ENCODE measurements at regions not wholly inside any gene's neighbourhood (a gene's known extent, or its start where the extent isn't known, plus 50 kb on each side); places are given as distances from the start of the nearest gene placed in this dataset.

- DNase-seq = no peak
Observed at GRCh38 chr21:38156200-38156599, 100.6 kb upstream of the KCNJ15 start.

DNA sequence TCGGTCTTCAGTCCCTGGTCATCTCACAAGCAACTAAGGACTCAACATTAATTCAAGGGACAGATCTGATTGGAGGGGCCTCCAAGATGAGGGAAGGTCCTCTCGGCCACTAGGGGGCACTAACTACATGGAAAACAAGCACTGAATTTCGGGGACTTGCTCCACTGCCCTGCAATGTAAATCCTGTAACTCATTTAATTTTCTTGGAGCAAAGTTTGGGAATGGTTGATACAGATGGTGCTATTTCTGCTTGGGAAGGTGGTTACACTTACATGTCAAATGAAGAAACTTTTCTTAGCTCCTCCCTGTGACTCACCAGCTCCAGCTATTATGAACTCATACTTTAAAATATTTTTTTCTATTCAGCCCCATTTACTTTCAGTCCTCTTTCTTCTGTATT, 97.4 kb upstream of the KCNJ15 start:
- DNase-seq = peak in 1 of 2 experiments; percentile 40

- DNase-seq = no peak
Observed at GRCh38 chr21:38165466-38166172, 91.2 kb upstream of the KCNJ15 start.

DNA sequence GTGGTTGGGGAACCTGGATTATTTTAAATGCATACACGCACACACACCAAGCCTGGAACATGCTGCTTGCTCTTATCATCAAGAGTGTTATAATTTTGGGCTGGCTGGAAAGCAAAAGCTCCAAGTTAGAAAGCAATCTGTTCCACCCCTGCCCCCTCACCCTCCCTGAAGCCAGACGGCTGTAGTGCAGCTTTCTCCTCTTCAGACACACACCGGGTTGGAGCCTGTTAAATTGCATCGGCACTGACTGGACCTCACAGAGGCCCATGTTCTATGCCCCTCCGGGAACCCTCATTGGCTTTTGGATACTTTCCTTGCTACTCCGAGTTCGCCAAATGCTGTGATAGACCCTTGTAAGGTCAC, 90.6 kb upstream of the KCNJ15 start:
- DNase-seq = no peak

DNA sequence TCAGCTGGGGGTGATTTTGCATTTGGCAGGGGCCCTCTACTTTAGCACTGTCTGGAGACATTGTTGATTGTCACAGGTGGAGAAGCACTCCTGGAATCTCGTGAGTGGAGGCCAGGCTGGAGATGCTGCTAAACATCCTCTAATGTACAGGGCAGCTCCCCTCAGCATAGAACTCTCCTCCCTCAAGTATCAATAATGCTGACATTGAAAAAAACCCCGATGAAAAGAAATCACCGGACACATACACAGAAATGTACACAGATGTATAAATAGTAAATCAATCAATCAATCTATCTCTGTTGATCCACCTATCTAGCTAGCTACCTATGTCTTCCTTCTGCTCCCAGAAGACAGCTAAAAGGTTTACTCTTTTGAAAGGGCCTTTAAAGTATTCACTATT, 89.4 kb upstream of the KCNJ15 start:
- DNase-seq = no peak

- DNase-seq = no peak
Observed at GRCh38 chr21:38170283-38170682, 86.5 kb upstream of the KCNJ15 start.

- DNase-seq = no peak
Observed at GRCh38 chr21:38170704-38171682, 85.8 kb upstream of the KCNJ15 start.

DNA sequence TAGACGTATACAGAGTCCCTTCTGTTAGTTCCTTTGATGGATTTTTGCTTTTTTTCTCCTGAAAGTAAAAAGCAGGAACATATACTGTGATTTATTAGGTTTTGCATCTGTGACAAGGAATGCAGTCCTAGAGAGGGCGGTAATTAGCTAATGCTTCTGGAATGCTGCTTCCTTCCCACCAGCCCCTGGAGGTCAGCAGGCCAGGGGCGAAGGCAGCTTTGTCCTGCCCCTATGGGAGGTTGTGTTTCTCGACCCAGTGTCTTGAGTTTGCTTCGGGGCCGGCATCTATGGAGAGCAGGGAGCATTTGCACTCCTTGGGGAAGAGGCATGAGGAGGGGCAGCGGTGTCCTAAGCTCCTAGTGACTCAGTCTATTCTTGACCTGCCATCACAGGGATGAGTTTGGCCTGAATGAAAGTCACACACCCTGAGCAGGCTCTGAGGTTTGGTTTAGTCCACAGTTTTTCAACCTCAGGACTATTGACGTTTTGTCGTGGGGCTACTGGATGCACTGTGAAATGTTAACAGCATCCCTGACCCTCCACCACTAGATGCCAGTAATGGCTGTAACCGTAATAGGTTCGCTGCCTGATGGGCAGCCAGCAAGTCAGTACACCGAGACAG, 85.0 kb upstream of the KCNJ15 start:
- DNase-seq = peak in 1 of 2 experiments; percentile 4

GRCh38 chr21:38173276-38174035, 83.3 kb upstream of the KCNJ15 start:
- no peak for DNase-seq

- no peak for DNase-seq
Observed at GRCh38 chr21:38175306-38175705, 81.5 kb upstream of the KCNJ15 start.

GRCh38 chr21:38177919-38178652, 78.7 kb upstream of the KCNJ15 start:
- DNase-seq = no peak

- DNase-seq = no peak
Observed at GRCh38 chr21:38178653-38179470, 77.9 kb upstream of the KCNJ15 start.

GRCh38 chr21:38179511-38179910, 77.3 kb upstream of the KCNJ15 start:
- DNase-seq = no peak

DNA sequence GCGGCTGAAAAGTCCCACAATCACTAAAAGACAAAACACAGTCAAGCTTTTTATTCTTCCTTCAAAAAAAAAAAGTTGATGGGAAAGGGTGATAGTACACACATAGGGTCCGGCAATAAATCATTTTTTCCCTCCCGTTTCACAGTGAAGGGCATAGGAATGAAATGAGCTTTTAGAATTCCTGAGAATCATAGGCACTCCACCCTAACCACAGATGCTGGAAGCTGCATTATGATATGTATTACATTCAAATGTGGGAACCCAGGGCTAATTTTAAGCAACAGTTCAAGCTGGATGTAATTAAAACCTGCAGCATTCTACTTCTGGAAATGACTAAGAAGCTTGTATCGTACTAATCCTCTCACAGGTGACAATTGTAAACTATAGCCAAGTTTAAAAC, 75.7 kb upstream of the KCNJ15 start:
- no peak for DNase-seq

DNA sequence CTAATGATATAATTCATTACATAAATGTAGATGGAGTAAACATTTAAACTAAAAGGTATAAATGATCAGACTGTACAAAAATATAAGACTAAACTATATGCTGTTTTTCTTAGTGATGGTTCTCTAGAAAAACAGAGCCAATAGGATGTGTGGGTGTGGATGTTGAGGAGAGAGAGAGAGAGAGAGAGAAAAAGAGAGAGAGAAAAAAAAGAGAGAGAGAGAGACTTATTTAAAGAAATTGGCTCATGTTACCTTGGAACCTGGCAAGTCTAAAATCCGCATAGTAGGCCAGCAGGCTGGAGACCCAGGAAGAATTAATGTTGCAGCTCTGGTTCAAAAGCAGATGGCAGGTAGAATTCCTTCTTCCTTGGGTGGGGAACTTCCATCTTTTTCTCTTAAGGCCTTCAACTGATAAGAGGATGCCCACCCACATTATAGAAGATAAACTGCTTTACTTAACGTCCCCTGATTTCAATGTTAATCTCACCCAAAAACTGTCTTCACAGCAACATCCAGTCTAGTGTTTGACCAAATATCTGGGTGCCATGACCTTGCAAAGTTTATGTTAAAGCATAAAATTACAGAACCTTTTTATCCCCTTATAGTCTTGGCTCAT, 74.3 kb upstream of the KCNJ15 start:
- no peak for DNase-seq

GRCh38 chr21:38183961-38184360, 72.8 kb upstream of the KCNJ15 start:
- DNase-seq = no peak

DNA sequence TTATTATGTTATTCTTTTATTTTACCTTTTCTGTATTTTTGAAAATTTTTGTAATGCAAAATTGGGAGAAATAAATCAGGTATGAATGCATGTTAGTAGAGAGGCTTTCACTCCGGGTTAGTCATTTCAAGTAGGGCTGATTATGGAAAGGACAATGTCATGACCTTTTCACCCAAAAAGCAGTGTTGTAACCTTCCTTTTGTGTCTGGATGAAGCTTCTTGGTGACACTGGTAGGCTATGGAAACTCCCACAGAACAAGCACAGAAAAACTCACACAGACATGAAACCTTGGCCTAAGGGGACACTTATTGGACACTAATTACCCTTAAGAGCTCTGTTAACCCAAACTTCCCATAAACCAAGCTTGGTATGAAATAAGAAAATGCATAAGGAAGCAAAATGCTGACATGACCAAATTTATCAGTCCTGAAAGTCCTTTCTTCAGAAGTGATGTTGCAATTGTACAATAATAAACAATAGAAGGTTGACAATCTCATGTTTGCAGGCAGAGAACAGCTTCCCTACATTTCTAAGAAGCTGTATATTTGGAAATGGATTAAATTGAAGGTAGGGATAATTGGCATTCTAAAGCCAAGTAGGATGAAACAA, 70.0 kb upstream of the KCNJ15 start:
- no peak for DNase-seq

DNA sequence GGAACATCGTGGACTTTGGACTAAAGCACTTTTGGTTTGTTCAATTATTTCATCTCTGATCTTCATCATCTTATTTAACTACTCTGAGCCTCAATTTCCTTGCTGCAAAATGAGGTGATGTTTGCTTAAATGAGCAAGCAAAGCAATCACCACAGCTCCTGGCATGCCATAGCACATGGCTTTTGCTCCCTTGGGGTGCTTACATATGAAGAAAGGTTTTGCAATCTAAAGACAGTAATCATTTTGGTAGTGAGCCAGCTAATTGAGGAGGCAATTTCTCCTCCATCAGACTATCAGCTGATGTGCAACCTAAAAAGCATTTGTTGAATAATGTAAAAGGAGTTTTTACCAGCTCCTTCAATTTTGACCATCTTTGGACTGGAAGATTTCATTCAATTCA, 68.8 kb upstream of the KCNJ15 start:
- no peak for DNase-seq

GRCh38 chr21:38196036-38196435, 60.8 kb upstream of the KCNJ15 start:
- DNase-seq = no peak

DNA sequence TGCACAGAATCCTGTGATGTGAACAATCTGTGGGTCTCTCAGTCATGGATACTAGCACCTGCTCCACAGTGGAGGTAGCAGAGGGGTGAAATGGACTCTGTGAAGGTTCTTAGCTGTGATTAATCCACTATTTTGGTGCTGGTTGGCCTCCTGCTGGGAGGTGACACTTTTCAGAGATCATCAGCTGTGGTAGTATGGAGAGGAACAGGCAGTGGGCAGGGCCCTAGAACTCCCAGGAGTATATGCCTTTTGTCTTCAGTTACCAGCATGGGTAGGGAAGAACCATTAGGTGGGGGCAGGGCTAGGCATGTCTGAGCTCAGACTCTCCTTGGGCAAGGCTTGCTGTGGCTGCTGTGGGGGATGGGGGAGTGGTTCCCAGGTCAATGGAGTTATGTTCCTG, 54.0 kb upstream of the KCNJ15 start:
- DNase-seq = no peak
